Omental fat pad (tissue), 3 donors: ENCODE measurements at regions not wholly inside any gene's neighbourhood (a gene's known extent, or its start where the extent isn't known, plus 50 kb on each side); places are given as distances from the start of the nearest gene placed in this dataset.

Source experiments
- ATAC-seq: fragments of 150-250 bp; one replicate; pipeline ENCODE4 v1.9.1; 2016; ENCODE audit warnings: mild to moderate bottlenecking, moderate library complexity; ENCODE audit not compliant: low FRiP score
- DNase-seq: peaks from one replicate; pipeline ENCODE4 v3.0.0-alpha.2; 2019; ENCODE audit warnings: low spot score
- CTCF ChIP-seq, 3 donors: fragments of 450-650 bp; IDR thresholded peaks; one replicate each; pipeline ENCODE4 v1.5.1; 2016 to 2017; ENCODE audit warnings: antibody characterized with exemption in 3 of 3, mild to moderate bottlenecking in 3 of 3, moderate library complexity in 2 of 3

GRCh38 chr3:44031387-44032380 is 210.0 kb upstream of the TOPAZ1 start:
- ATAC-seq (no peak), DNase-seq (no peak)
- no peak for TF ChIP-seq CTCF (IDR thresholded peaks at IDR 0.05)

- ATAC-seq (no peak), DNase-seq (no peak)
- TF ChIP-seq CTCF (IDR thresholded peaks at IDR 0.05), result no peak
These were observed 209.2 kb upstream of the TOPAZ1 start for GRCh38 chr3:44032487-44032886.

- DNase-seq, result no peak
- no peak for ATAC-seq
- no peak for TF ChIP-seq CTCF (IDR thresholded peaks at IDR 0.05)
These were observed 208.6 kb upstream of the TOPAZ1 start for GRCh38 chr3:44033123-44033522.

GRCh38 chr3:44036850-44037249 is 204.8 kb upstream of the TOPAZ1 start:
- no peak for DNase-seq
- no peak for TF ChIP-seq CTCF (IDR thresholded peaks at IDR 0.05)
- ATAC-seq, result no peak

GRCh38 chr3:44039006-44039405 is 202.7 kb upstream of the TOPAZ1 start:
- TF ChIP-seq CTCF (IDR thresholded peaks at IDR 0.05), result no peak
- DNase-seq (no peak), ATAC-seq (no peak)

GRCh38 chr3:44041726-44042125 is 200.0 kb upstream of the TOPAZ1 start:
- no peak for TF ChIP-seq CTCF (IDR thresholded peaks at IDR 0.05)
- DNase-seq, result no peak
- no peak for ATAC-seq

GRCh38 chr3:44042772-44043171 is 198.9 kb upstream of the TOPAZ1 start:
- no peak for TF ChIP-seq CTCF (IDR thresholded peaks at IDR 0.05)
- no peak for DNase-seq
- no peak for ATAC-seq
